OCI-LY1 (cell line): ENCODE measurements at regions not wholly inside any gene's neighbourhood (a gene's known extent, or its start where the extent isn't known, plus 50 kb on each side); places are given as distances from the start of the nearest gene placed in this dataset.

Experiments used
- EZH2 ChIP-seq: fragments of 200-600 bp; sonication (generic), shearing (Covaris generic); IDR thresholded peaks from 2 replicates; pipeline ENCODE4 v1.8.0; 2017; ENCODE audit warnings: borderline replicate concordance, mixed run types, mild to moderate bottlenecking, antibody characterized with exemption, low read length, moderate library complexity, mixed read lengths
- TF ChIP-seq, protein P1 (sequence below): fragments of 200-600 bp; sonication (generic), shearing (Covaris generic); IDR thresholded peaks from 2 replicates; pipeline ENCODE4 v1.5.1; 2017; ENCODE audit warnings: mild to moderate bottlenecking, antibody characterized with exemption, low read length, moderate library complexity, mixed read lengths

DNA sequence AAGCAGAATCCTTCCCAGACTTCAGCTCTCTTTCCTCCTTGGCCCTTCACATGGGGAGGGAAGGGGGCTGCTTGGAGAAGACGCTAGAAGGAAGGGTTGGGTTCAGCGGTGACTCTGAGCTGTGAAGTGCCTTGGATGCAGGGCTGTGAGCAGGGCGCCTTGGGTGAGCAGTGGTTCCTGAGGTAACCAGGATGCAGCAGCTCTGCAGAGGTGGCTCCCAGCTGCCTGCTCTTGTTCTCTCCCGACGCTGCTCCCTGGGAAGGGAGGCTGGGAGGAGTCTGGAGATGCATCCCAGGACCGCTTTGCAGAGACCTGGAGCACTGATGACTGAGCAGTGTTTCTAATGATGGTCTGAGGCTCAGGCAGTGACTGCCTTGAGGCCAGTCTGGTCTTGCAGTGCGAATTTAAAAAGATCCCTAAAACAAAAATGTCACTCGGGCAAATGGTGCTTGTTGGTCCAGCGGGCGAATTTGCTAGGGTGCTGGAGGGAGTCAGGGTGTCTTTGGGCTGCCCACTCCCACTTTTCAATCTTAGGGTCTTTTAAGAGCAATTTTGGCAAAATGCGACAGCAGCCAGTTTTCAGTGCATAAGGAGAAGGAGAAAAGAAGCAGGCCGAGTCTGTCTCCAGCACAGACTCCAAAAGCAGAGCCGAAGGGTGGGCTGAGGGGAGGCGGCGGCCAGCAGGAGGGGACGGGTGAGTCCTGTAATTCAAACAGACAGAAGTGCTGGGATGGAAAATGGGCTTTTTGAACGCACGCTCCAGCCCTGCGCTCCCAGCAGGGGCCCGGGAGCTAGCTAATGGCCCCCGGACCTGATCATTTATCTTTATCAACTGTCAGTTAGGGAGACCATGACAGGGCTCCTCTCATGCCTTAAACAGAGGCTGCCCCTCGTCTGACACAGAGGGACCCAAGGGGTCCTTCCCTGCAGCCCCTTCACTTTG lies 191.2 kb upstream of the SHH start:
- no peak for TF ChIP-seq EZH2
- TF ChIP-seq, protein P1, sequence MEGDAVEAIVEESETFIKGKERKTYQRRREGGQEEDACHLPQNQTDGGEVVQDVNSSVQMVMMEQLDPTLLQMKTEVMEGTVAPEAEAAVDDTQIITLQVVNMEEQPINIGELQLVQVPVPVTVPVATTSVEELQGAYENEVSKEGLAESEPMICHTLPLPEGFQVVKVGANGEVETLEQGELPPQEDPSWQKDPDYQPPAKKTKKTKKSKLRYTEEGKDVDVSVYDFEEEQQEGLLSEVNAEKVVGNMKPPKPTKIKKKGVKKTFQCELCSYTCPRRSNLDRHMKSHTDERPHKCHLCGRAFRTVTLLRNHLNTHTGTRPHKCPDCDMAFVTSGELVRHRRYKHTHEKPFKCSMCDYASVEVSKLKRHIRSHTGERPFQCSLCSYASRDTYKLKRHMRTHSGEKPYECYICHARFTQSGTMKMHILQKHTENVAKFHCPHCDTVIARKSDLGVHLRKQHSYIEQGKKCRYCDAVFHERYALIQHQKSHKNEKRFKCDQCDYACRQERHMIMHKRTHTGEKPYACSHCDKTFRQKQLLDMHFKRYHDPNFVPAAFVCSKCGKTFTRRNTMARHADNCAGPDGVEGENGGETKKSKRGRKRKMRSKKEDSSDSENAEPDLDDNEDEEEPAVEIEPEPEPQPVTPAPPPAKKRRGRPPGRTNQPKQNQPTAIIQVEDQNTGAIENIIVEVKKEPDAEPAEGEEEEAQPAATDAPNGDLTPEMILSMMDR = no peak
